ENCODE measurements at regions not wholly inside any gene's neighbourhood (a gene's known extent, or its start where the extent isn't known, plus 50 kb on each side); places are given as distances from the start of the nearest gene placed in this dataset.

DNA sequence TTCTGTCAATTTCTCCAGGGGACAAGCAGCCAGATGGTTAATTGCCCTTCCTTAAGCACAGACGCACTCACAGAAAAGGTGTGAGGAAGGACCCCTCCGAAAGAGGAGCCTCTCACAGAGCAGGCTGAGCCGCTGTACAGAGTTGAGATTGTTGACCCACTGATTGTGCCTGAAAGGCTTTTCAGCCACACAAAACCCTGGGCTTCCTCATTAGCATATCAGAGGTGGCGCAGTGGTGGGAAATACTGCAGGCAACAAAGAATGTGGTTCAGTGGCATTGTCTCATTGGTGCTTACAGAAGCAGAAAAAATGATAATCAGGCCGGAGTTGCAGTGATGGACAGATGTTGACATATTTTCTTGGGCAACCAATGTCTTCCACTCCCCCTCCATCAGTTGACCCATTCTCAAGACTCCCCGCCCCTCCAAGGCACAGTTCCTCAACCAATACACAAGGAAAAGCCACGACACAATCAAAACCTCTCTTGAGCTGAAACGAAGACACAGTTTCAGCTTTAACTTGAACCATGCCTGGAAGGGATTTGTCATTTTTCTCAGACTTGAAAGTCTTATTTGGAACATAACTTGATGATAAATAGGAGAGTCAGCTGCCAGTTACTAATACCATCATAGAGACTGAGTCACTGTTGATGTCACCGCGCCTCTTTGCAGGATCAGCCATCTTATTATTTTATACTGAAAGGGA is 53.1 kb downstream of the ATXN3L start:
- Histone ChIP-seq H3K4me3 (ENCODE audit: low read depth in 1 of 3, low read length in 3 of 3) (no peak overlapping the region), H3K36me3 (ENCODE audit: control insufficient read depth in 4 of 4, insufficient read depth in 3 of 4, low read depth in 1 of 4, low read length in 3 of 4) (no peaks in the 10 kb centered on the region), H3K9me3 (ENCODE audit: control insufficient read depth in 4 of 4, low read length in 3 of 4) (peaks cover 0 to 4% (median 0%) of the 10 kb centered on the region in 4 donors), H3K27me3 (ENCODE audit: control insufficient read depth in 4 of 4, insufficient read depth in 4 of 4, low read length in 3 of 4) (no peaks in the 10 kb centered on the region), H3K9ac (ENCODE audit: low read depth in 1 of 2, low read length in 2 of 2) (no peak overlapping the region), H3K27ac (ENCODE audit: low read depth in 1 of 2, low read length in 2 of 2) (no peak overlapping the region), H3K4me1 (ENCODE audit: control insufficient read depth in 4 of 4, insufficient read depth in 4 of 4, low read length in 3 of 4) (no peaks in the 10 kb centered on the region)
- no peak for DNase-seq (ENCODE audit: low spot score)
- TF ChIP-seq TAF1 (conservative IDR thresholded peaks at IDR 0.05): no peak
- 94% methylated on average over 10 of the region's 10 CpGs for WGBS

DNA sequence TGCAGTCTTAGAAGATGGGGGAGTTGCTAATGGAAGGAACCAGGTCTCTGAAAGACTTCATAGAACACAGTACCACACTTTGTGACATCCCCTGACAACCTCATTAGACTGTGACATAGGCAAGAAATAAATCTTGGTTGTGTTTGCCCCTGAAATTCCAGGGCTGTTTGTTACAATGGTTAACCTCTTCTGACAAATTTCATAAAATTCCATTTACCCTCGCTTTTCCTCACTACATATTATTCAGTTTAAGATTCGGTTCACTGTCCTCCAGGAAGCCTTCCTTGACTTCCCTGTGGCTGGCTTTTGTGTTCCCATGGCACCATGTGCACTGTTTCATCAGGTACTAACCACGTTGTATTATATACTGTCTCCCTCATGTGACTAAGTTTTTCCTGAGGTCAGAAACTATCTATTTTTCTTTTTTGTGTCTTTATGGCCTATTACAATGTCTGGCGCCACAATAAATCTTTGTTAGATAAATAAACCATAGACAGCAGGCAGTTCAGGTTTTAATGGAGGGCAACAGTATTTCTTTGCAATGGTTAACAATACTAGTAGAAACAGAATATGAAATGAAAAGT is 54.2 kb downstream of the ATXN3L start:
- Histone ChIP-seq H3K27ac (ENCODE audit: low read depth in 1 of 2, low read length in 2 of 2) (no peak overlapping the region), H3K9ac (ENCODE audit: low read depth in 1 of 2, low read length in 2 of 2) (no peak overlapping the region), H3K4me1 (ENCODE audit: control insufficient read depth in 4 of 4, insufficient read depth in 4 of 4, low read length in 3 of 4) (no peaks in the 10 kb centered on the region), H3K4me3 (ENCODE audit: low read depth in 1 of 3, low read length in 3 of 3) (no peak overlapping the region), H3K9me3 (ENCODE audit: control insufficient read depth in 4 of 4, low read length in 3 of 4) (peaks cover 0 to 4% (median 0%) of the 10 kb centered on the region in 4 donors), H3K27me3 (ENCODE audit: control insufficient read depth in 4 of 4, insufficient read depth in 4 of 4, low read length in 3 of 4) (no peaks in the 10 kb centered on the region), H3K36me3 (ENCODE audit: control insufficient read depth in 4 of 4, insufficient read depth in 3 of 4, low read depth in 1 of 4, low read length in 3 of 4) (no peaks in the 10 kb centered on the region)
- 91% methylated on average over 4 of the region's 4 CpGs for WGBS
- TF ChIP-seq SP1 (IDR thresholded peaks at IDR 0.05) (no peak), EGR1 (IDR thresholded peaks at IDR 0.05; ENCODE audit: low read depth in 2 of 2) (no peak), CTCF (IDR thresholded peaks at IDR 0.05; ENCODE audit: low read depth, low read length, missing input control) (no peak), HNF4G (IDR thresholded peaks at IDR 0.05) (no peak), FOXA2 (IDR thresholded peaks at IDR 0.05) (no peak), REST (IDR thresholded peaks at IDR 0.05) (no peak), GABPA (IDR thresholded peaks at IDR 0.05 in 1 of 2, conservative IDR thresholded peaks at IDR 0.05 in 1 of 2) (no peak)
- TF ChIP-seq, protein P1, sequence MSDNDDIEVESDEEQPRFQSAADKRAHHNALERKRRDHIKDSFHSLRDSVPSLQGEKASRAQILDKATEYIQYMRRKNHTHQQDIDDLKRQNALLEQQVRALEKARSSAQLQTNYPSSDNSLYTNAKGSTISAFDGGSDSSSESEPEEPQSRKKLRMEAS (IDR thresholded peaks at IDR 0.05): no peak
- TF ChIP-seq, protein P2, sequence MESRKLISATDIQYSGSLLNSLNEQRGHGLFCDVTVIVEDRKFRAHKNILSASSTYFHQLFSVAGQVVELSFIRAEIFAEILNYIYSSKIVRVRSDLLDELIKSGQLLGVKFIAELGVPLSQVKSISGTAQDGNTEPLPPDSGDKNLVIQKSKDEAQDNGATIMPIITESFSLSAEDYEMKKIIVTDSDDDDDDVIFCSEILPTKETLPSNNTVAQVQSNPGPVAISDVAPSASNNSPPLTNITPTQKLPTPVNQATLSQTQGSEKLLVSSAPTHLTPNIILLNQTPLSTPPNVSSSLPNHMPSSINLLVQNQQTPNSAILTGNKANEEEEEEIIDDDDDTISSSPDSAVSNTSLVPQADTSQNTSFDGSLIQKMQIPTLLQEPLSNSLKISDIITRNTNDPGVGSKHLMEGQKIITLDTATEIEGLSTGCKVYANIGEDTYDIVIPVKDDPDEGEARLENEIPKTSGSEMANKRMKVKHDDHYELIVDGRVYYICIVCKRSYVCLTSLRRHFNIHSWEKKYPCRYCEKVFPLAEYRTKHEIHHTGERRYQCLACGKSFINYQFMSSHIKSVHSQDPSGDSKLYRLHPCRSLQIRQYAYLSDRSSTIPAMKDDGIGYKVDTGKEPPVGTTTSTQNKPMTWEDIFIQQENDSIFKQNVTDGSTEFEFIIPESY (IDR thresholded peaks at IDR 0.05): no peak
- DNase-seq (ENCODE audit: low spot score): no peak

Data from liver (tissue), 8 donors.